Duodenal mucosa (tissue), 2 donors: ENCODE measurements at regions not wholly inside any gene's neighbourhood (a gene's known extent, or its start where the extent isn't known, plus 50 kb on each side); places are given as distances from the start of the nearest gene placed in this dataset.

Experiments
- H3K27ac ChIP-seq: one replicate; pipeline ENCODE4 v1.7.0; 2013; ENCODE audit warnings: low read depth, low read length
- H3K27me3 ChIP-seq, 2 donors: one replicate each; pipeline ENCODE4 v1.7.0; 2013; ENCODE audit warnings: low read length in 2 of 2, control low read depth in 1 of 2; ENCODE audit not compliant: insufficient read depth in 2 of 2, control insufficient read depth in 1 of 2
- H3K36me3 ChIP-seq, 2 donors: one replicate each; pipeline ENCODE4 v1.7.0; 2013; ENCODE audit warnings: low read length in 2 of 2, control low read depth in 1 of 2; ENCODE audit not compliant: insufficient read depth in 2 of 2, control insufficient read depth in 1 of 2
- H3K4me1 ChIP-seq, 2 donors: one replicate each; pipeline ENCODE4 v1.7.0; 2013; ENCODE audit warnings: low read length in 2 of 2, control low read depth in 1 of 2; ENCODE audit not compliant: insufficient read depth in 2 of 2, control insufficient read depth in 1 of 2
- H3K4me3 ChIP-seq, 2 donors: one replicate each; pipeline ENCODE4 v1.7.0; 2013; ENCODE audit warnings: low read length in 2 of 2, low read depth in 1 of 2
- H3K9ac ChIP-seq, 2 donors: one replicate each; pipeline ENCODE4 v1.7.0; 2013; ENCODE audit warnings: low read length in 2 of 2, low read depth in 1 of 2
- H3K9me3 ChIP-seq, 2 donors: one replicate each; pipeline ENCODE4 v1.7.0; 2013; ENCODE audit warnings: low read length in 2 of 2, control low read depth in 1 of 2; ENCODE audit not compliant: control insufficient read depth in 1 of 2

DNA sequence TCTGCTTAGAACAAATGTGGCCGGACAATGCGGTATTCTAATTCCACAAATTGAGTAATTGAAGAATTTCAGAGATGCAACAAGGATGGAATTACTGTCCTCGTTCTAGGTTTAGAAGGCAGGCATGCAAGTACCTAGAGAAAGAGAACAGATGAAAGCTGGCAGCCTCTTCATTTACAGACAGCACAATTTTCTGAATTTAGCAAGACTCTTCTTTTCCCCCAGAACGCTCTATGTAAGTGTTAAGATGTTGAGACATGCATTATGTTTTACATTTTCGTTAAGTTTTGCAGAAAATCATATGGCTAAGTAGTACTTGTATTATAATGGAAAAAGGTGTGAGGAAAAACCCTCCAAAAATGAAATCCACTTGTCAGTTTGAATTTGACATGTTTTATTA is 259.5 kb upstream of the ARRDC3 start:
- no peaks in the 10 kb centered on the region for H3K4me1 ChIP-seq
- H3K4me3 ChIP-seq = no peak overlapping the region
- no peaks in the 10 kb centered on the region for H3K9me3 ChIP-seq
- H3K9ac ChIP-seq = no peak overlapping the region
- H3K27me3 ChIP-seq = no peaks in the 10 kb centered on the region
- H3K36me3 ChIP-seq = no peaks in the 10 kb centered on the region
- no peak overlapping the region for H3K27ac ChIP-seq

DNA sequence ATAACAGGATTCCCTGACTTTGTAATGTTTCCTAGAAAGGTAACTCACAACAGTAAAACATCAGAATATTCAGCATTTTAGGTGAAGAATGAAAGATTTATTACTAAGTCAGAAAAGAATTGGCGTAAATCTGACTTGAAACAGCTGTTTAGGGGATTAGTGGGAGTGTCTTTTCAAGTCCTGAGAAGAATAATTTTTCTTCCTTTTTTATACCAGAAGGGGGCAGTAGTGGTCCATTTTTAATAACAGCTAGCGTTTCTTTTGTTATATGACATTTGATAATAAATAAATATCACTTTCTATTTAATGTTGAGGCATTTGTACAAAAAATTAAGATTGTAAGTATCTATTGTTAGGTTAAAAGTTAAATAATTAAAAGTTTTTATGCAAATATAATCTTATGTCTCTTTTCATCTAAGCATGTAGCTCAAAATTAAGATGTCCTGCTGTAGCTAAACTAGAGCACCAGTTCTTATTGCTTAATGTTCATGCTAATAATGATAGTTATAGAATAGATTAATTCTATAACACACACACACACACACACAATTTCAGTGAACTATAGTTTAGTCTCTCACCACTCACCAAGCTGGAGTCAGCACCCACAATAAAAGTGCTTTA is 258.7 kb upstream of the ARRDC3 start:
- H3K4me1 ChIP-seq = no peaks in the 10 kb centered on the region
- H3K36me3 ChIP-seq = no peaks in the 10 kb centered on the region
- H3K4me3 ChIP-seq = no peak overlapping the region
- H3K27ac ChIP-seq = no peak overlapping the region
- no peaks in the 10 kb centered on the region for H3K27me3 ChIP-seq
- H3K9me3 ChIP-seq = no peaks in the 10 kb centered on the region
- no peak overlapping the region for H3K9ac ChIP-seq

DNA sequence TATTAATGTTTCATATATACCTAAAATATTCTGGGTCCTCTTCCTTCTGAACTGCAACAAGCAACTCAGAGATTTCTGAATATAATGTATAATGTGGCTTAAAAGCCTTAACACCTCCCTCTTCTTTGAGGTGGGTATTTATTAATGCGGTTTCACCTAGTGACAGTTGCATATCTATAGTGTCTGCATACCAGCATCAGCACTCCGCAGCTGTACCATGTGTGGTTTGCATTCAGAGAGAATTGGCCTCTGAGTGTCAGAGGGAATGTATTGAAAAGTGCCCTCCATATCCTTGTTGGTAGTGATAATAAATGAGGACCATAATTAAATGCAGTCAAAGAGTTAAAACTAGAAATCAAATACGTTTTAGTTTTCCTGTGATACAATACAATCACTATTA is 256.6 kb upstream of the ARRDC3 start:
- Histone ChIP-seq H3K36me3 (no peaks in the 10 kb centered on the region), H3K4me1 (no peaks in the 10 kb centered on the region), H3K9me3 (no peaks in the 10 kb centered on the region), H3K27me3 (no peaks in the 10 kb centered on the region), H3K27ac (no peak overlapping the region), H3K9ac (no peak overlapping the region), H3K4me3 (no peak overlapping the region)

DNA sequence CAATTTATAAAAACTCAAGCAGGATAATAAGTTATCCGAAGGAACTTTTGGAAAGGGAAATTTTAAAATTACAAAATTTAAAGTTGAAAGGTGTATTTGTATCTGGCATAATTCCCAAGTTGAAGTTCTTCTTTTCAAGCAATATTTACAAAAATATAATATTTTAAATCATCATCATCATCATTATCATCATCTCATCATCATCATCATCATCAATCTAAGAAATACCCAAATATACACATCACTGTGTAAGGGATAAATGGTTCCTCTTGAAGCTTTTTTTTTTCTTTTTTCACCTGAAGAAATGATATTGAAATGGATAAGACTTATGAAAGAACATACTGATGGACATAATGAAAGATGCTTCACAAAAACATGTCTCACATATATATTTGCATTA is 254.9 kb upstream of the ARRDC3 start:
- no peaks in the 10 kb centered on the region for H3K27me3 ChIP-seq
- no peak overlapping the region for H3K27ac ChIP-seq
- H3K4me1 ChIP-seq = no peaks in the 10 kb centered on the region
- no peak overlapping the region for H3K9ac ChIP-seq
- no peaks in the 10 kb centered on the region for H3K9me3 ChIP-seq
- no peak overlapping the region for H3K4me3 ChIP-seq
- H3K36me3 ChIP-seq = no peaks in the 10 kb centered on the region

DNA sequence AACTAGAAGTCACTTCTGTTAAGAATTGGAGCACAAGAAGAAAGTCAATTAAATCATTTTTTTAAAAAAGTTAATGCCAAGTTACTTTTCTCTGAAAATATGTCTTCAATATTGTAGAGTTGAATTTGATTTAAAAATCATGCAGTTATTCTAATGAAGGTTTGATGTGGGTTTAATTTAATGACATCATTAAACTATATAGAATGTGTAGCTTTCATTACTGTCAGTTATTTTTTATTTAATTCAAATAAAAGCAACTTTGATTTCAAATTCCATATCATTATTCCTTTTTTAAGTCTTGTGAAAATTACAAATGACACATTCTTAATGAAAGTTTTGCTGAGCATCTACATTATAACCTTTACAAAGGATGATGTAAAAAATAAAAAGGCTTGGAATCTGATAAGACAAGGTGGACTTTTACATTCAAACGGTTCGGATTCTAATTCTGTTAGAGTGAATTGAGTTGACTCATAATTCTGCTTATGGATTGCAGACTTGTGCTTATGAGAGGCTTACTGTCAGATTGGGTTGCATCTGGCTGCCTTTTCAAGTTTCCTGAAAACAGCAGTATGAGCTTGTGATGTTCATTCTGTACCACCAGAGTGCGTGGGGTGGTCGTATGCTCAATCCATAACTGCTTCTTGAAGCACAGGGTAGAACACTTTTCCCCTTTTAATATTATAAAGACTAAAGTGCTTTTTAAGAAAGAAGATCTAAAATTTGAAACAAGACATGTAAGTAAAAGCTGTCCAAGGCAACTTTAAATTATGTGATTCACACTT is 253.0 kb upstream of the ARRDC3 start:
- Histone ChIP-seq H3K36me3 (no peaks in the 10 kb centered on the region), H3K4me3 (no peak overlapping the region), H3K27me3 (no peaks in the 10 kb centered on the region), H3K27ac (no peak overlapping the region), H3K9me3 (no peaks in the 10 kb centered on the region), H3K4me1 (no peaks in the 10 kb centered on the region), H3K9ac (no peak overlapping the region)

DNA sequence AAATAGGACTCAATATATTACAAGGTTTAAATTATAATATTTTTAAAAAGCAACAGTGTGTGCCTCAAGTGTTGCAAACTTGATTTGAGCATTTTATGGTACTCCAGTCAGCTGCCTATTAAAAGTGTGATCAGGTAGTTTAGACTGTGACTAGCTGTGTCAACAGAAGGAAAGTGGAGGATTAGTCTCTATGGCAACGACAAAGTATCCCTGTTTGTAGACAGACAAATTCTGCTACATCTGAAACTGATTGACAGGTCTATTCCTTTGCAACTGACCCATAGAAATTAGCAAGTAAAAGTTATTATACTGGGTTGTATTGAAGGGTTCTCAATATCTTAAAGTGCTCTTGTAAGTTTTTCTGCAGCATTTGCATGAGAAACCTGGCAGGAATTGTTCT is 249.8 kb upstream of the ARRDC3 start:
- no peak overlapping the region for H3K27ac ChIP-seq
- no peaks in the 10 kb centered on the region for H3K4me1 ChIP-seq
- no peaks in the 10 kb centered on the region for H3K27me3 ChIP-seq
- no peaks in the 10 kb centered on the region for H3K36me3 ChIP-seq
- H3K9me3 ChIP-seq = no peaks in the 10 kb centered on the region
- no peak overlapping the region for H3K4me3 ChIP-seq
- no peak overlapping the region for H3K9ac ChIP-seq

DNA sequence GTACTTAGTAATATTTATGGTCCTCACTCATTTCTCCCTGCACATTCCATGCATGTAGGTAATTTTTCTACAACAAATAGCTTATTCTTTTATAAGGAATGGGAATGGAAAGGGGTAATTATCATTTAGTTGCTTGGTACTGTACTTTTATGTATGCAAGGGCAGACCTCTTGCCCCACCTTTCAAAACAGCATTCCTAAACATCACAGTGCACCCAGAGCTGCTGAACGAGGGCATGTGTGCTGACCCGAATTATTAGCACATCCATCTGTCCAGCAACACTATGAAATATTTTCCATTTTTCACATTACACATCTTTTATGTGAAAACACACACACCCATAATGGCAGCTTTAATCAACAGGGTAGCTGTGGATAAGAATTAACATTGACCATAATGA is 228.6 kb upstream of the ARRDC3 start:
- no peak overlapping the region for H3K9ac ChIP-seq
- no peaks in the 10 kb centered on the region for H3K27me3 ChIP-seq
- no peaks in the 10 kb centered on the region for H3K36me3 ChIP-seq
- no peaks in the 10 kb centered on the region for H3K4me1 ChIP-seq
- no peaks in the 10 kb centered on the region for H3K9me3 ChIP-seq
- no peak overlapping the region for H3K4me3 ChIP-seq
- H3K27ac ChIP-seq = no peak overlapping the region

DNA sequence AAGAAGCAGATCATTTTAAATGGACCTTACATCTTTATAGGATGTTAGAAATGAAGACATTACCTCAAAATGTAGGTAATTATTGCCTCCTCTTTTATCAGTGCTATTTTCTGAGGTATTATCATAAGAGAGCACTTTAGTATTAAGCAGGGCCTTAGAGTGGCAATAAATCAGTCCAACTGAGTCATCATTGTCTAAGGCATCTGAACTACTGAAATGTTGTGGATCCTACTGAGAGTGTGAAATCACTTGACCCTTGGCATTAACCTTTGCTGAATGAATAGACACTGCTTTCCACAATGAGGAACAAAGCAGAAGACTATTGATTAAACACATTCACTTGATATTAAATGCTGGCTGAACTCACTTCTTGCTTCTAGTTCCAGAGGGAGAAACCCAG is 224.6 kb upstream of the ARRDC3 start:
- no peak overlapping the region for H3K4me3 ChIP-seq
- H3K9ac ChIP-seq = no peak overlapping the region
- H3K4me1 ChIP-seq = no peaks in the 10 kb centered on the region
- H3K27me3 ChIP-seq = no peaks in the 10 kb centered on the region
- H3K9me3 ChIP-seq = no peaks in the 10 kb centered on the region
- H3K36me3 ChIP-seq = no peaks in the 10 kb centered on the region
- H3K27ac ChIP-seq = no peak overlapping the region

DNA sequence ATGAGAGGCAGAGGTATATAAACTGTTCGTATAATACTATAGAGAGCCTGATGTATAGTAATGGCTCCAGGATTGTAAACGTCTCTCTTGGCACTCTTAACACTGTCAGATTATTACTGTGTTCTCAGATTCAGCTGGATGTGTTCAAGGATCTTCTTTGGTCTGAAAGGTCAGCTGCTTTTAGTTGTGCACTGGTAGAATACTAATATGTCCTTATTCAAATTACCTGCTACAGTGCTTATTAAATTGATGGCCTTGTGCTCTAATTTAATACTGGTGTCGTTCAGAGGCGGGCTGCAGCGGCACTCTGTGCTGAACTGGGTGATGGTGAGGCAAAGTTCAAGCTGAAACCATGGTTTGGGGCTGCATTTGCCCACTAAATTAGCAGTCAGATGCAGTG is 216.7 kb upstream of the ARRDC3 start:
- no peaks in the 10 kb centered on the region for H3K4me1 ChIP-seq
- H3K9me3 ChIP-seq = peaks cover 0 to 6% of the 10 kb centered on the region in 2 donors
- no peaks in the 10 kb centered on the region for H3K36me3 ChIP-seq
- no peak overlapping the region for H3K9ac ChIP-seq
- no peak overlapping the region for H3K27ac ChIP-seq
- no peak overlapping the region for H3K4me3 ChIP-seq
- H3K27me3 ChIP-seq = no peaks in the 10 kb centered on the region

DNA sequence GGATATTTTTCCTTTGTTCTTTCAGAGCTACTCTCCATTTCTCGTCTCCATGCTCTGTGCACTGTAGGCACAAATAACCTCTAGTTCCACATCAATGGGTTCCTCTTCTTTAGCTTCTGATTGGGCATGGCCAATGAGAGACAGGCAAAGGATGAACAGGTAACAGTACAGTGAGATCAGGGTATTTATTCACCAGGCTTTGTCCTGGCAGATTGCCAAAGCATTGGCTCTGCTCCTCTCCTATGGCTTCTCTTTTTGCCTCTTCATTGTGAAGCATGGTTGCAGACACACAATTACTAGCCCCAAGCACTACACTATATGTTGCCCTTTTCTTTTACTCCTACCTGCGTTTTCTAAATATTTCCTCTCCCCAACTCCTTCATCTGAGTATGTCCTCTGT is 215.1 kb upstream of the ARRDC3 start:
- Histone ChIP-seq H3K9ac (no peak overlapping the region), H3K27ac (no peak overlapping the region), H3K36me3 (no peaks in the 10 kb centered on the region), H3K27me3 (no peaks in the 10 kb centered on the region), H3K9me3 (peaks cover 6 to 16% of the 10 kb centered on the region in 2 donors), H3K4me1 (no peaks in the 10 kb centered on the region), H3K4me3 (no peak overlapping the region)
